ENCODE measurements at regions not wholly inside any gene's neighbourhood (a gene's known extent, or its start where the extent isn't known, plus 50 kb on each side); places are given as distances from the start of the nearest gene placed in this dataset.

GRCh38 chr9:26523577-26523976, 369.0 kb downstream of the CAAP1 start:
- H3K4me3 ChIP-seq (ENCODE audit: low read depth, poor library complexity, severe bottlenecking) = no peak overlapping the region
- WGBS, 2 donors = 16 to 26% methylated on average over 3 of the region's 3 CpGs
- DNase-seq (ENCODE audit: low spot score in 2 of 2) = no peak
- intact Hi-C loops (cut with DNase I; ENCODE audit: low total_unique reads) = no loop called here
- no peak for TF ChIP-seq CTCF (IDR thresholded peaks at IDR 0.05)
- TF ChIP-seq POLR2A (IDR thresholded peaks at IDR 0.05) = no peak

GRCh38 chr9:26520141-26520540, 372.5 kb downstream of the CAAP1 start:
- 81 to 91% methylated on average over 1 of the region's 1 CpG for WGBS, 2 donors
- intact Hi-C loops (cut with DNase I; ENCODE audit: low total_unique reads) = no loop called here
- H3K4me3 ChIP-seq (ENCODE audit: low read depth, poor library complexity, severe bottlenecking) = no peak overlapping the region
- DNase-seq (ENCODE audit: low spot score in 2 of 2) = no peak
- no peak for TF ChIP-seq POLR2A (IDR thresholded peaks at IDR 0.05)
- no peak for TF ChIP-seq CTCF (IDR thresholded peaks at IDR 0.05)

- no peak for DNase-seq (ENCODE audit: low spot score in 2 of 2)
- intact Hi-C loops (cut with DNase I; ENCODE audit: low total_unique reads) = no loop called here
- no peak for TF ChIP-seq CTCF (IDR thresholded peaks at IDR 0.05)
- TF ChIP-seq POLR2A (IDR thresholded peaks at IDR 0.05) = no peak
- 70 to 71% methylated on average over 1 of the region's 1 CpG for WGBS, 2 donors
- H3K4me3 ChIP-seq (ENCODE audit: low read depth, poor library complexity, severe bottlenecking) = no peak overlapping the region
These were observed 375.7 kb downstream of the CAAP1 start for GRCh38 chr9:26516773-26517343.

GRCh38 chr9:26513730-26514129, 378.9 kb downstream of the CAAP1 start:
- no peak for DNase-seq (ENCODE audit: low spot score in 2 of 2)
- 71 to 72% methylated on average over 4 of the region's 4 CpGs for WGBS, 2 donors
- TF ChIP-seq POLR2A (IDR thresholded peaks at IDR 0.05) (no peak), CTCF (IDR thresholded peaks at IDR 0.05) (no peak)
- H3K4me3 ChIP-seq (ENCODE audit: low read depth, poor library complexity, severe bottlenecking) = no peak overlapping the region
- intact Hi-C loops (cut with DNase I; ENCODE audit: low total_unique reads) = no loop called here

GRCh38 chr9:26510137-26510536, 382.5 kb downstream of the CAAP1 start:
- no peak overlapping the region for H3K4me3 ChIP-seq (ENCODE audit: low read depth, poor library complexity, severe bottlenecking)
- no peak for DNase-seq (ENCODE audit: low spot score in 2 of 2)
- WGBS, 2 donors = 63 to 75% methylated on average over 3 of the region's 3 CpGs
- TF ChIP-seq POLR2A (IDR thresholded peaks at IDR 0.05) = no peak
- no peak for TF ChIP-seq CTCF (IDR thresholded peaks at IDR 0.05)
- intact Hi-C loops (cut with DNase I; ENCODE audit: low total_unique reads) = no loop called here

GRCh38 chr9:26508897-26509296, 383.7 kb downstream of the CAAP1 start:
- no peak for TF ChIP-seq POLR2A (IDR thresholded peaks at IDR 0.05)
- TF ChIP-seq CTCF (IDR thresholded peaks at IDR 0.05) = no peak
- 85 to 91% methylated on average over 3 of the region's 3 CpGs for WGBS, 2 donors
- intact Hi-C loops (cut with DNase I; ENCODE audit: low total_unique reads) = no loop called here
- H3K4me3 ChIP-seq (ENCODE audit: low read depth, poor library complexity, severe bottlenecking) = no peak overlapping the region
- no peak for DNase-seq (ENCODE audit: low spot score in 2 of 2)

Measured in lower leg skin (tissue), 4 donors.